Panc1 (cell line): ENCODE measurements at regions not wholly inside any gene's neighbourhood (a gene's known extent, or its start where the extent isn't known, plus 50 kb on each side); places are given as distances from the start of the nearest gene placed in this dataset.
A peak's percentile ranks its signal among the peaks of the same experiment; 100 is the strongest.

Source experiments
- ATAC-seq: fragments of 200-7000 bp; cut with Tn5 transposase; 2 replicates; pipeline ENCODE4 v1.9.1; 2020; ENCODE audit warnings: mild to moderate bottlenecking, moderate library complexity
- BruUV-seq: library from RNA; stranded (reverse); fragments of 400-500 nt; replicated peaks from 2 replicates; lab custom pipeline; 2021; lab: Mats Ljungman, UMichigan
- CTCF ChIA-PET: fragments of 300-600 bp; sonication (Branson Sonifier 250); formaldehyde crosslinking; loops from one replicate; lab custom pipeline; 2022; ENCODE audit warnings: antibody characterized with exemption; lab: Charles Lee
- POLR2A ChIA-PET: fragments of 300-600 bp; sonication (Branson Sonifier 250); formaldehyde crosslinking; loops from one replicate; lab custom pipeline; 2022; ENCODE audit warnings: antibody characterized with exemption; lab: Charles Lee
- DNase-seq: peaks from one replicate; pipeline ENCODE4 v3.0.0-alpha.2; 2010; ENCODE audit warnings: low read depth, low spot score
- H3K27ac ChIP-seq: 2 replicates; pipeline ENCODE4 v1.5.1; 2011; ENCODE audit warnings: mild to moderate bottlenecking, low read length, inconsistent platforms
- H3K27me3 ChIP-seq: fragments of 200-500 bp; sonication (Bioruptor generic); 2 replicates; pipeline ENCODE4 v1.6.0; 2014; ENCODE audit warnings: low read length, inconsistent platforms; ENCODE audit not compliant: control insufficient read depth, insufficient read depth
- H3K36me3 ChIP-seq: fragments of 200-500 bp; sonication (Bioruptor generic); 2 replicates; pipeline ENCODE4 v1.5.1; 2014; ENCODE audit warnings: inconsistent platforms, mild to moderate bottlenecking, low read length, moderate library complexity; ENCODE audit not compliant: control insufficient read depth, insufficient read depth
- H3K4me1 ChIP-seq: 2 replicates; pipeline ENCODE4 v1.5.1; 2011; ENCODE audit warnings: inconsistent platforms, mild to moderate bottlenecking, low read length, moderate library complexity; ENCODE audit not compliant: control insufficient read depth, insufficient read depth
- H3K4me3 ChIP-seq, 2 experiments: 2 replicates each; pipeline ENCODE4 v1.5.1; 2011 to 2012; ENCODE audit warnings: low read depth in 2 of 2, low read length in 2 of 2, mild to moderate bottlenecking in 2 of 2, inconsistent platforms in 1 of 2, moderate library complexity in 1 of 2
- H3K9me3 ChIP-seq: fragments of 200-500 bp; sonication (Bioruptor generic); 2 replicates; pipeline ENCODE4 v1.5.1; 2014; ENCODE audit warnings: low read depth, mild to moderate bottlenecking, inconsistent platforms, low read length, moderate library complexity; ENCODE audit not compliant: control insufficient read depth, insufficient read depth
- CTCF ChIP-seq: fragments of 450-650 bp; IDR thresholded peaks from 2 replicates; pipeline ENCODE4 v1.5.1; 2017; ENCODE audit warnings: mild to moderate bottlenecking
- POLR2AphosphoS5 ChIP-seq: IDR thresholded peaks from 2 replicates; pipeline ENCODE4 v1.6.1; 2012; ENCODE audit warnings: mild to moderate bottlenecking, low read depth, low read length, moderate library complexity
- REST ChIP-seq, 2 experiments: IDR thresholded peaks; 2 replicates each; pipeline ENCODE4 v1.6.1; 2011 to 2012; ENCODE audit warnings: low read depth in 2 of 2, control low read depth in 1 of 2, low read length in 1 of 2, mild to moderate bottlenecking in 1 of 2, moderate library complexity in 1 of 2; ENCODE audit not compliant: insufficient read depth in 1 of 2
- SIN3A ChIP-seq: IDR thresholded peaks from 2 replicates; pipeline ENCODE4 v1.6.1; 2012; ENCODE audit warnings: low read depth, mild to moderate bottlenecking, low read length, moderate library complexity, borderline replicate concordance; ENCODE audit not compliant: insufficient read depth
- TCF7L2 ChIP-seq: IDR thresholded peaks from 2 replicates; pipeline ENCODE4 v1.6.1; 2011; ENCODE audit warnings: mild to moderate bottlenecking, low read depth, low read length, inconsistent platforms
- in situ Hi-C: cut with HindIII; loops from 2 replicates; pipeline ENCODE4 v1.10.0; 2016; ENCODE audit warnings: low sequenced_read_pairs, low pct_unique_long_range_greater_than_20kb
- intact Hi-C: fragments of 100-400 bp; cut with micrococcal nuclease; formaldehyde crosslinking; loops from one replicate; pipeline ENCODE4 v1.10.0; 2022; ENCODE audit not compliant: unreplicated experiment

GRCh38 chr19:29879655-29879974 is 62.4 kb upstream of the URI1 start:
- POLR2A ChIA-PET, result no interaction called here
- intact Hi-C loops, result no loop called here

GRCh38 chr19:29880498-29881081 is 61.4 kb upstream of the URI1 start:
- POLR2A ChIA-PET, result interaction anchor here (0.6 kb wide), 1 partner anchor 154 kb away, joined by 3 read pairs; no protein-coding TSS in a partner anchor

More at GRCh38 chr19:29879655-29879974, 62.4 kb upstream of the URI1 start:
- H3K4me3 ChIP-seq, result peak overlapping the region; percentile 2 to 18; a peak in 3 of 4 replicates
- DNase-seq (no peak), ATAC-seq (no peak)
- peaks cover 10% of the 10 kb centered on the region for H3K4me1 ChIP-seq
- BruUV-seq, result no TSS peak
- no peak for TF ChIP-seq TCF7L2
- TF ChIP-seq REST (IDR thresholded peaks at IDR 0.05; ENCODE audit: insufficient read depth in 1 of 2, low read depth in 2 of 2, low read length in 1 of 2), result no peak
- TF ChIP-seq POLR2AphosphoS5, result no peak
- TF ChIP-seq SIN3A, result no peak
- no peak for TF ChIP-seq CTCF
- in situ Hi-C loops, result no loop called here
- CTCF ChIA-PET, result interaction anchor here (0.7 to 1.2 kb wide), 5 partner anchors 21 to 185 kb away, joined by 3 to 6 read pairs (median 3); no protein-coding TSS in a partner anchor
- H3K9me3 ChIP-seq, result no peaks in the 10 kb centered on the region
- no peak overlapping the region for H3K27ac ChIP-seq
- no peaks in the 10 kb centered on the region for H3K36me3 ChIP-seq
- no peaks in the 10 kb centered on the region for H3K27me3 ChIP-seq

More at GRCh38 chr19:29880498-29881081, 61.4 kb upstream of the URI1 start:
- intact Hi-C loops, result no loop called here
- ATAC-seq (no peak), DNase-seq (no peak)
- H3K36me3 ChIP-seq, result no peaks in the 10 kb centered on the region
- no TSS peak for BruUV-seq
- H3K4me3 ChIP-seq, result no peak overlapping the region
- H3K27ac ChIP-seq, result no peak overlapping the region
- no peaks in the 10 kb centered on the region for H3K27me3 ChIP-seq
- in situ Hi-C loops, result no loop called here
- H3K9me3 ChIP-seq, result no peaks in the 10 kb centered on the region
- peaks cover 3% of the 10 kb centered on the region; the same call in 1 of the 2 replicates for H3K4me1 ChIP-seq
- CTCF ChIA-PET, result interaction anchor here (0.7 to 1.2 kb wide), 4 partner anchors 23 to 186 kb away, joined by 3 to 6 read pairs (median 4); no protein-coding TSS in a partner anchor
- TF ChIP-seq SIN3A, result no peak
- TF ChIP-seq REST (IDR thresholded peaks at IDR 0.05; ENCODE audit: insufficient read depth in 1 of 2, low read depth in 2 of 2, low read length in 1 of 2), result no peak
- TF ChIP-seq CTCF, result no peak
- no peak for TF ChIP-seq POLR2AphosphoS5
- TF ChIP-seq TCF7L2, result no peak
